ENCODE measurements at regions not wholly inside any gene's neighbourhood (a gene's known extent, or its start where the extent isn't known, plus 50 kb on each side); places are given as distances from the start of the nearest gene placed in this dataset.
A peak's percentile ranks its signal among the peaks of the same experiment; 100 is the strongest.
"Not testable (repeated sequence)": the region's sequence is repeated elsewhere in the genome, so short reads cannot be mapped to it uniquely, and the experiment has no call there.

GRCh38 chr21:6363591-6363990, 4157.8 kb upstream of the TPTE start:
- DNase-seq, result not testable (repeated sequence)

GRCh38 chr21:6368824-6369223, 4152.6 kb upstream of the TPTE start:
- DNase-seq, result not testable (repeated sequence)

- DNase-seq, result peak; percentile 1
These were observed 4148.1 kb upstream of the TPTE start for GRCh38 chr21:6373253-6373652.

DNA sequence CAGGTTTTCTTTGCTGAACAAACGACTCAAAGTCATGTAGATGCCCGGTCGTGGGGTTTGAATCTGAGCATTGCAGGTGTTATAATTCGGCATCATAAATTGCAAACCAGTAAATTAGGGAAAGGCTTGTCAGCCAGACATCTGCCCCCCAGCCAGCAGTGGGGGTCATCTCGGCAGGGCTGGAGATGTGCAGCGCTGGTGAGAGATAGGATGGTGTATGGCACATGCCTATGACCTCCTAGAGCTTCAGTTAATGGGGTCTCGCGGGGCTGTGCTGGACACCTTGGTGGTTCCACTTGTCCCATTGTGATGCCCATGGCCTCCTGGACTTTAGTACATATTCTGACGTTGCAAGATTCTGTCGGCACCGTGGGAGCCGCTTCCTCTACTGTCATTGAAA, 4147.2 kb upstream of the TPTE start:
- peak; percentile 3 for DNase-seq

DNA sequence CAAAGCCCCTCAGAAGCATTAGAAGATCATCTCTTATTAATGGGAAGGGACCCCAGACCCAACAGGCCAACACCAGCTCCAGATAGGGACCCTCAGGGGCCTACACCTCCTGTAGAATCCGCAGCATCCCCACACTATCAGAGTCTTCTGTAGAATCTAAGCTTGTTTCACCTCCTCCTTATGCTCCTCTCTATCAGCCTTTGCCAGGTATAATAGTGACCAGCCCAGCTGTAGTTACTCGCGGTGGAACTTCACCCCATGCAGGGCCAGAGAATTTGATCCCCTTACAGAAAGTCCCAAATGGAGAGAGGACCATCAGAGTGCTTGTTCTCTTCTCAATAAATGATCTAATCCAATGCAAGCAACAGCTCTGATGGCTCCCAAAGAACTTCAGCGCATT, 4146.5 kb upstream of the TPTE start:
- peak; percentile 1 for DNase-seq

DNA sequence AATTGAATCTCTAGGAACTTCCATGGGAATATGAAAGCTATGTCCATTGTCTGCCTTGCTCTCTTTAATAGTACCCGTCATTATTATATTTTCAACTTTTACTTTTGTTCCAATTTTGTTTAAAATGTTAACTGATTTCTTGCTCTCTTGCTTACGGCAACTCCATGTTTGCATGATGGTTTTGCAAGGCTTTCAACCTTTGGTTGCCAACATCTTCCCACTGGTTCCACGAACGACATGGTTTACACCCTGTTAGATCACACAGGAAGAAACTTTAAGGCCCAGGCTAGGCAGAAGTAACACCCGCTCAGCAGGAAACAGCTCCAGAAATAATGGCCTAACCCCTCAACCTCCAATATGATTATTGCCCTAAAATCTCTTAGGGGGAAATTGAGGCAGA, 4145.6 kb upstream of the TPTE start:
- not testable (repeated sequence) for DNase-seq

DNA sequence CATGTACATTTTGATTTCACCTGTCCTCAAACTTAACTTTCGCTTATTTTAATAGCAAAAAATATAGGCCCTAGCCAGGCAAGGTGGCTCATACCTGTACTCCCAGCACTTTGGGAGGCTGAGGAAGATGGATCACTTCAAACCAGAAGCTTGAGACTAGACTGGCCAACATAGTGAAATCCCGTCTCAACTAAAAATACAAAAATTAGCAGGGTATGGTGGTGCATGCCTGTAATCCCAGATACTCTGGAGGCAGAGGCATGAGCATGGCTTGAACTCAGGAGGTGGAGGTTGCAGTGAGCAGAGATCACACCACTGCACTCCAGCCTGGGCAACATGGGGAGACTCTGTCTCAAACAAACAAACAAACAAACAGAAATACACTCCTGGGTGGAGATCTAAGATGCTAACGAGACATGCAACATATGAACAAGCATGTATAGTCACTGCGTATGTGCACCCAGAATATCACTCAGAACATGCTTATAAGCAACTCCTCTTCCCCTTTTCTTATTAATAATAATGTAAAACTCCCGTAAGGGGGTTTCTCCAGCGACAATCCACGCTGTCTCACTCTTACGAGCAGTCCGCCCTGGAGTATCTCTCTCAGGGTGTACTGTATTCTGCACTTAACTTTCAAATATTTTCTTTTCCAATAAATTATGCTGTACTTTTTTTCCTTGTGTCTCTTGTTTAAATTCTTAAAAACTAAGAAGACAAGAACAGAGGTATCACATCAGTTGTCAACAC, 4144.9 kb upstream of the TPTE start:
- peak; percentile 1 for DNase-seq

All from stimulated activated CD4-positive, alpha-beta T cell treated with anti-CD3 and anti-CD28 coated beads, Interleukin-15, amount 100 ng/mL, for 24 hours (primary cell).